ENCODE measurements at regions not wholly inside any gene's neighbourhood (a gene's known extent, or its start where the extent isn't known, plus 50 kb on each side); places are given as distances from the start of the nearest gene placed in this dataset.
"Not testable (repeated sequence)": the region's sequence is repeated elsewhere in the genome, so short reads cannot be mapped to it uniquely, and the experiment has no call there.

DNA sequence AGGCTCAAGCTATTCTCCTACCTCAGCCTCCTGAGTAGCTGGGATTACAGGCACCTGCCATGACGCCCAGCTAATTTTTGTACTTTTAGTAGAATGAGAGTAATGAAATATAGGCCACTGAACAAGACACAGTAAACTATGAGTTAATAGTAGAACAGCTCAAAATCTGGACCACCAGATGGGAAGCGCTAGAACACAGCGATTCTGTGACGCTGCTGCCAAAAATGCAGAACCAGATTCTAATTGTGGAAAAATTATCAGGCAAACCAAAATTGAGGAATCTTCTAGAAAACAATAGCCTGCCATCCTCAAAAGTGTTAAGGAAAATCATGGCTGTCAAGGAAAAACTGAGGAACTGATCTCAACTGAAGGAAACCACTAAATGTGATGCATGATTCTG lies 111.4 kb upstream of the TIAM1 start:
- no peak for DNase-seq (ENCODE audit: low spot score)

- DNase-seq (ENCODE audit: low spot score) = no peak
These were observed 106.9 kb upstream of the TIAM1 start for GRCh38 chr21:31450980-31451379.

- no peak for DNase-seq (ENCODE audit: low spot score)
These were observed 106.0 kb upstream of the TIAM1 start for GRCh38 chr21:31449921-31450535.

GRCh38 chr21:31448496-31448895 lies 104.4 kb upstream of the TIAM1 start:
- no peak for DNase-seq (ENCODE audit: low spot score)

DNA sequence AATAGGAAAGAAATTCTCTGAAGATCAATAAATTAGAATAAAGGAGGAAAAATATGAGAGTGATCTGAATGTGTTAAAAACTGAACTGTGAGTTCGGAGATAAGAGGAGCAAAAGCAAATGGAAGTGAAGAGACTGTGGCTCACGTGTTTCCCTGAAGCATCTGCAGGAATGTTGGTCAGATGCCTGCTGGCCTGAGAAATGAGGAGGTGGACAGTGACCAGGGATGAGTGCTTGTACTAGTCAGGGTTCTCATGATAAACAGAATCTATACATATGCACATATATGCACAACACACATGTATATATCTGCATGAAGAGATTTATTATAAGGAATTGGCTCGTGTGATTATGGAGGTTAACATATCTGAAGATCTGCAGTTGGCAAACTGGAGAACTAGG lies 103.4 kb upstream of the TIAM1 start:
- DNase-seq (ENCODE audit: low spot score) = no peak

DNA sequence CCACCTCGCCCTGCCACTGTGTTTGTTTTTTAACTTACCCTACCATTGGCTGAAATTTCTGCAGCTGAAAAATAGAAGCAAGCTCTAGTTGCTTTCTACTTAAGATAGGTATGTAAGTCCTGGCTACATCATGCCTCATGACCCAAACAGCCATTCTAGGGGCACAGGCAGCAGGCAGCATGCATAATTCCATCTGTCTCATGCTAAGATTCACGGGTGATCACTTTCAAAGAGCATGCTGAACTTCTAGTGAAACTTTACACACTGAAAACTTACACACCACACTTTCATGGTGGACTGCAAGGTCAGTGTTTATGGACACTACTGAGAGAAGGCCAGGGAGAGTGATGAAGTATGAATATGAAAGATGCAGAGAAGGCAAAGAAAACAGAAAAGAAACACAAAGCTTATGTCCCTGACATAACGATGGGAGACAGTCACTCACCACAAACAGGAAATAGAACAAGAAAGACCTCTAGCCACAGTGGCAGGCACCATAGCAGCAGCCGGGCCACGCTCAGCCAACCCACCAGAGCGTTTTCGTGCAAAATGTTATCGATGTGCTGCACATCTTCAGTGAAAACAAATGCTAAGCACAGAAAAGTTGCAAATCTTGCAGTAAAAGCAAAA lies 102.3 kb upstream of the TIAM1 start:
- DNase-seq (ENCODE audit: low spot score) = no peak

DNA sequence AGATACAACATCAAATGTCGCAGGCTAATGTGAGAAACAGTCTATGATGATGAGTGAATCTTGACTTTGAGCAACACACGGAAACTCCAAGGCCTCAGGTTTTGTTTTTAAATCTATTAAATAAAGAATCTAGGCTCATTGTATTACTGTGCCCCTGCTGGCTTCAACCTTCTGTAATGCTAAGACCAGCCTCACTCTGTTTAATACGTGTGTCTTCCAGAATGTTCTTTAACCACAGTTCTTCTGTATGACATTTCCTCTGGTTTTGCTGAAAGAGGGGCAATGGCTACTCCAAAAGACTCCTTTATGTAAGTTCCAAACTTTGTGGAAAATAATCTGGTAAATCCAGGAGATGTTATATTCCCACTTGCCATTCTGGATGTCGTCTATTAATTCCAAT lies 101.1 kb upstream of the TIAM1 start:
- no peak for DNase-seq (ENCODE audit: low spot score)

- peak; percentile 42 for DNase-seq (ENCODE audit: low spot score)
These were observed 99.9 kb upstream of the TIAM1 start for GRCh38 chr21:31443736-31444521.

- no peak for DNase-seq (ENCODE audit: low spot score)
These were observed 98.3 kb upstream of the TIAM1 start for GRCh38 chr21:31442339-31442738.

- DNase-seq (ENCODE audit: low spot score) = no peak
These were observed 85.4 kb upstream of the TIAM1 start for GRCh38 chr21:31429506-31429905.

DNA sequence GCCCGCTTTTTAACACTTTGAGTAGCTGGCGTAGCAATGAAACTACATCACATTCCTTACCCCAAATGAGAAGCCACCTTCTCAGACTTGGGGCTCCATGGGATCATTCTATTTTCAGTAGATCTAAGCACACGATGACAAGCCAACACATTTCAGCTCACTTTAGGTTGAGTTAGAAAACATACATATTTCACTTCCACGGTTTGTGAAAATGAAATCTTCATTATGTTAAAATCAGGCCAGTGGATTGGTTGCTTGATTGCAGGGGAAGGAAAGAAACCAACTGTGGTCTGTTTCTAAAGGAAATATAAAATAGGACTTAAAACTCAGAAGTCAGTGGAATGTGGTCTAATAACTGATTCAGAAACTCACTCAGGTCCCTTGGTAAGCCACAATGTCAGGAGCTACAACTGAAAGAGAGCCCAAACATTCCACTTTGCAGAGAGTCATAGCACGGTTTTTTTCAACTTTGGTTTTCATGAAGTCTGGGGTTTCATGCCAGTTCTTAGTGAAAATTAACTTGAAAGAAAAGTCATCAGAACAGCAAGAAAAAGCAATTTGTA lies 82.3 kb upstream of the TIAM1 start:
- DNase-seq (ENCODE audit: low spot score) = no peak

DNA sequence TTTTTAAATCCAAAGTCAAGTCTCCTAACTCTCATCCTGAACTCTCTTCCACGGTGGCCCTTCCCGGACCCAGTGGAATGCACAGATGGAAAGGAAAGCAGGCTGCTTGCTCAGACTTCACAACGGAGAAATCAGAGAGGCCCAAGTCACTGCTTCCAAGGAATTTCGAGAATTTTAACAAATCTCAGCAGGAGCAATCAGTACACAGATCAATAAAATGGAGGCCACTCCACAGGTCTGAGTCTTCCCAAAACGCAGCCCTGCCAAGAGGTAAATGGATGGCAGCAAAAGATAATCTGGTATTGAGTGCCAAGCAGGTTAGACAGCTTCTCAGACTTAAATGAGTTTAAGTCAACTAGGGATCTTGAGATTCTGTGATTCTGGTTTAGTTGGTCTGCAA lies 81.1 kb upstream of the TIAM1 start:
- no peak for DNase-seq (ENCODE audit: low spot score)

- DNase-seq (ENCODE audit: low spot score) = no peak
These were observed 80.0 kb upstream of the TIAM1 start for GRCh38 chr21:31424058-31424457.

GRCh38 chr21:31420988-31421387 lies 76.9 kb upstream of the TIAM1 start:
- no peak for DNase-seq (ENCODE audit: low spot score)

DNA sequence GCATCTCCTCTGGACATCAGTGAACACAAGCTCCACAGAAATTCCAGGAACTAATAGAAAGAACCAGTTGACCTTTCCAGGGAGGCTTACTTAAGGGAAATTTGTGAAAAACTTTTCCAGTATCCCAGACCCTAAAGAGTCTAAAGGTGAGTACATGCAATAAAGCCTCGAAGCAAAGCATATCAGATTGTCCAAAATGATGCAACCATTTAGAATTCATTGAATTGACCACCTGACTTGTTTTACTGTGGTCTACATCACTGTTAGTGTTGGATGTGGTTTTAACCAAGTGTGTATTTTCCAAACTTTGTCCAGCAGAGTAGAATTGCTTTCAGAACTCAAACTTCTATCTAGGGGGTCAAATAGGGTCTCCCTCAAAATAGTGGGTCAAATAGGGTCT lies 76.3 kb upstream of the TIAM1 start:
- DNase-seq (ENCODE audit: low spot score) = no peak

DNA sequence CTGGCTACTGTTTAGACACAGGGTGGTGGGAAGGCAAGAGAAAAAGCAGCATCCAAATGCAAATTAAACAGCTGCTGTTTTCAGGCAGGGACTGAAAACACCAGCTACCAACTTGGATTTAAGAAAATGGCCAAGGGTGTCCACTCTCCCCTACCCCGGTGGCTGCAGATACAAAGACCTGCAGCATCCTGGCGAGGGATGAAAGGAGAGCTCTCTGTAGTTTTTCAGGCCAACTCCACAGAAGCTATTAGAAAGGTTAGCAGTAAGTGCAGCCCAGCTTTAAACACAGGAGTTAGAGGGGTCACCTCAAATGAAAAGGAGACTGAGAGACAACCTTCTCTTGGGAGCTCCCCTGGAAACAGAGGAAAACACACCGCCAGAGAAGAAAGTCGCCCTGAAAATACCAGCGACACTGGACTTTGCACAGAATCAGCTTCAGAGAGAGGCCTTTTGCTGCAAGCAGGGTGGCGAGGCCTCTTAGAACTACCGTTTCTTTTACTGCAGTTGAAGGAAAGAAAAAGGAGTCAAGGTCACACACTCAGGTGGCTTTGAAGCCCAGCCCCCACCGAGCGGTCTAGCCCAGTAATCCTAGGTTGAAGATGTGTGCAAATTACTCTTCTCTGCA lies 74.4 kb upstream of the TIAM1 start:
- no peak for DNase-seq (ENCODE audit: low spot score)

DNA sequence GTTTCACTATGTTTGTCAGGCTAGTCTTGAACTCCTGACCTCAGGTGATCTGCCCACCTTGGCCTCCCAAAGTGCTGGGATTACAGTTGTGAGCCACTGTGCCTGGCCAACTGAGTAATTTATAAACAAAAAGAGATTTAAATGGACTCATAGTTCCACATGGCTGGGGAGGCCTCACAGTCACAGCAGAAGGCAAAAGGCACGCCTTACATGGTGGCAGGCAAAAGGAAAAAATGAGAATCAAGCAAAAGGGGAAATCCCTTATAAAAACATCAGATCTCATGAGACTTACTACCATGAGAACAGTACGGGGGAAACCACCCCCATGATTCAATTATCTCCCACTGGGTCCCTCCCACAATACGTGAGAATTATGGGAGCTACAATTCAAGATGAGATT lies 73.2 kb upstream of the TIAM1 start:
- DNase-seq (ENCODE audit: low spot score) = not testable (repeated sequence)

DNA sequence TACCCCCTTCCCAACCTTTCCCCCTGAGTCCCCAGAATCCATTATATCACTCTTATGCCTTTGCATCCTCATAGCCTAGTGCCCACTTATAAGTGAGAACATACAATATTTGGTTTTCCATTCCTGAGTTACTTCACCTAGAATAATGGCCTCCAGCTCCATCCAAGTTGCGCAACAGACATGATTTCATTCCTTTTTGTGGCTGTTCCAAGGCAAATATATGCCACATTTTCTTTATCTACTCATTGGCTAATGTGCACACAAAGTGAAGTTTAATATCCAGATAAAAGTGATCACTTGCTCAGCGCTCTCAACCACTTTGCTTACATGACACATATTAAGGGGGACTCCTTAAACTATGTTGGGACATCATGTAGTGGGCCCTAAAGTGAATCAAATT lies 72.4 kb upstream of the TIAM1 start:
- no peak for DNase-seq (ENCODE audit: low spot score)

- DNase-seq (ENCODE audit: low spot score) = no peak
These were observed 70.4 kb upstream of the TIAM1 start for GRCh38 chr21:31414263-31415000.

DNA sequence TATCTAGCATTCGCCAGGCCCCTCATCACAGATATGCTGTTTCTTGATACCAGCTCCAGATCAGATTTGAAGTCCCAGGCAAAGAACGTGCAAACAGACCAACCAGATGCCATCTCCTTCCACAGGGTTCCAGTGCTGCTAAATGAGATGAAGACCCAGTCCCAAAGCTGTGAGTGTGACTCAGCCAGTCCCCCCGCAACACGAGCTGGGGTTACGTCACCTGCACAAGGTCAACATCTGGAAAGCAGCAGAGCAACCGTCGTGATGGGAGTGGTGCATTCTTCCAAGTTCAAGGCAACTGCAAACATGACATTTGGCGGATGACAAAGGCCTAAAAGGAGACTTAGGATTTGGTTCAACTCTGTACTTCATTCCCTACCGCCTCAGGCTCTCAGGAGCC lies 69.6 kb upstream of the TIAM1 start:
- DNase-seq (ENCODE audit: low spot score) = no peak

DNA sequence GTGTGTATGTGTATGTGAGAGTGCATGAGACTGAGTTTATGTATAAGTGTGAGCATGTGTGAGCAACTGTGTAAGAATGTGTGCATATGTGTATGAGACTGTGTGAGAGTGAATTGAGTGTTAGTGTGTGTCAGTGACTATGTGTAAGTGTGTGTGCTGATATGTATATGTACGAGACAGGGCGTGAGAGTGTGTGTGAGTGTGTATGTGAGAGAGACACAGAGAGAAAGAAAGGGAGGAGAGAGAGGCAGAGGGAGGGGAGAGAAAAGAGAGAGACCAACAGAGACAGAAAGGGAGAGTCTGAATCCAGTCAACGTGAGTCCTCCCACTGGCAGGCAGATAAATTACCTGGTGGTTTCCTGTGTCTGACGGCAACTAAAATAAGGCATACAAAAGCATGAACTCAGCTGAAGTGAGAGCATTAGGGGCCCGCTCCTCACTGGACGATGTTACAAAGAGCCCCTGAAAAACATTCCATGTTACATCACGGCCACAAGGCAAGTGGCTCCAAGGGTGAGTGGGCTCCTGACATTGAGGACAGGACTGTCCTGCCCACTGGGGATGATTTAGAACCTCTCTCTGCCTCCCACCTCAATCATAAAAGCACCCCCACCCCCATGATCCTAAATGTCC lies 66.6 kb upstream of the TIAM1 start:
- DNase-seq (ENCODE audit: low spot score) = no peak
